Endothelial cell (in vitro differentiated cells): ENCODE measurements at regions not wholly inside any gene's neighbourhood (a gene's known extent, or its start where the extent isn't known, plus 50 kb on each side); places are given as distances from the start of the nearest gene placed in this dataset.

Source experiments
- DNase-seq: peaks from one replicate; pipeline ENCODE4 v3.0.0; 2021; ENCODE audit warnings: low spot score
- H3K27ac Mint-ChIP-seq: one replicate; pipeline ENCODE4 v1.8.0; 2021; ENCODE audit warnings: mixed read lengths, inconsistent platforms; ENCODE audit not compliant: unreplicated experiment
- H3K27me3 Mint-ChIP-seq: one replicate; pipeline ENCODE4 v1.8.0; 2021; ENCODE audit warnings: mild to moderate bottlenecking, moderate library complexity, mixed read lengths, inconsistent platforms; ENCODE audit not compliant: unreplicated experiment
- H3K36me3 Mint-ChIP-seq: one replicate; pipeline ENCODE4 v1.8.0; 2021; ENCODE audit warnings: mild to moderate bottlenecking, low read depth, mixed read lengths, inconsistent platforms; ENCODE audit not compliant: unreplicated experiment
- H3K4me1 Mint-ChIP-seq: one replicate; pipeline ENCODE4 v1.8.0; 2021; ENCODE audit warnings: mild to moderate bottlenecking, mixed read lengths, inconsistent platforms; ENCODE audit not compliant: unreplicated experiment
- H3K4me3 Mint-ChIP-seq: one replicate; pipeline ENCODE4 v1.8.0; 2021; ENCODE audit warnings: mild to moderate bottlenecking, mixed read lengths, inconsistent platforms; ENCODE audit not compliant: unreplicated experiment
- H3K9me3 Mint-ChIP-seq: one replicate; pipeline ENCODE4 v1.8.0; 2021; ENCODE audit warnings: mixed read lengths, inconsistent platforms; ENCODE audit not compliant: unreplicated experiment
- CTCF ChIP-seq: fragments of 200-600 bp; sonication (generic); IDR thresholded peaks from one replicate; pipeline ENCODE4 v1.5.0; 2021; ENCODE audit warnings: antibody characterized with exemption; ENCODE audit not compliant: unreplicated experiment

GRCh38 chr9:84062538-84062937 lies 81.9 kb downstream of the RMI1 start:
- Mint-ChIP-seq H3K4me3 (no peak overlapping the region), H3K4me1 (no peaks in the 10 kb centered on the region), H3K9me3 (no peaks in the 10 kb centered on the region), H3K36me3 (no peaks in the 10 kb centered on the region), H3K27ac (no peak overlapping the region), H3K27me3 (peaks cover 3% of the 10 kb centered on the region)
- no peak for TF ChIP-seq CTCF
- DNase-seq, result no peak

GRCh38 chr9:84067821-84068220 lies 87.2 kb downstream of the RMI1 start:
- H3K9me3 Mint-ChIP-seq, result no peaks in the 10 kb centered on the region
- no peaks in the 10 kb centered on the region for H3K4me1 Mint-ChIP-seq
- H3K4me3 Mint-ChIP-seq, result no peak overlapping the region
- TF ChIP-seq CTCF, result no peak
- H3K27ac Mint-ChIP-seq, result no peak overlapping the region
- no peaks in the 10 kb centered on the region for H3K27me3 Mint-ChIP-seq
- H3K36me3 Mint-ChIP-seq, result no peaks in the 10 kb centered on the region
- DNase-seq, result no peak

GRCh38 chr9:84068872-84069271 lies 88.3 kb downstream of the RMI1 start:
- H3K4me3 Mint-ChIP-seq, result no peak overlapping the region
- H3K4me1 Mint-ChIP-seq, result no peaks in the 10 kb centered on the region

GRCh38 chr9:84070590-84070989 lies 90.0 kb downstream of the RMI1 start:
- no peak for DNase-seq
- Mint-ChIP-seq H3K4me3 (no peak overlapping the region), H3K9me3 (no peaks in the 10 kb centered on the region), H3K4me1 (no peaks in the 10 kb centered on the region), H3K27me3 (no peaks in the 10 kb centered on the region), H3K27ac (no peak overlapping the region), H3K36me3 (no peaks in the 10 kb centered on the region)
- TF ChIP-seq CTCF, result no peak

More at GRCh38 chr9:84068872-84069271, 88.3 kb downstream of the RMI1 start:
- TF ChIP-seq CTCF, result no peak
- Mint-ChIP-seq H3K27me3 (no peaks in the 10 kb centered on the region), H3K27ac (no peak overlapping the region), H3K9me3 (no peaks in the 10 kb centered on the region), H3K36me3 (no peaks in the 10 kb centered on the region)
- no peak for DNase-seq

GRCh38 chr9:84072621-84073180 lies 92.1 kb downstream of the RMI1 start:
- no peaks in the 10 kb centered on the region for H3K4me1 Mint-ChIP-seq
- H3K36me3 Mint-ChIP-seq, result no peaks in the 10 kb centered on the region
- no peaks in the 10 kb centered on the region for H3K9me3 Mint-ChIP-seq
- no peaks in the 10 kb centered on the region for H3K27me3 Mint-ChIP-seq
- no peak for DNase-seq
- no peak overlapping the region for H3K27ac Mint-ChIP-seq
- TF ChIP-seq CTCF, result no peak
- H3K4me3 Mint-ChIP-seq, result no peak overlapping the region
